GM21619 (cell line): ENCODE measurements at regions not wholly inside any gene's neighbourhood (a gene's known extent, or its start where the extent isn't known, plus 50 kb on each side); places are given as distances from the start of the nearest gene placed in this dataset.
"Not testable (repeated sequence)": the region's sequence is repeated elsewhere in the genome, so short reads cannot be mapped to it uniquely, and the experiment has no call there.

Source experiments
- ATAC-seq: cut with Tn5 transposase; IDR thresholded peaks from one replicate; pipeline ENCODE4 v1.9.1; 2021; ENCODE audit not compliant: unreplicated experiment

DNA sequence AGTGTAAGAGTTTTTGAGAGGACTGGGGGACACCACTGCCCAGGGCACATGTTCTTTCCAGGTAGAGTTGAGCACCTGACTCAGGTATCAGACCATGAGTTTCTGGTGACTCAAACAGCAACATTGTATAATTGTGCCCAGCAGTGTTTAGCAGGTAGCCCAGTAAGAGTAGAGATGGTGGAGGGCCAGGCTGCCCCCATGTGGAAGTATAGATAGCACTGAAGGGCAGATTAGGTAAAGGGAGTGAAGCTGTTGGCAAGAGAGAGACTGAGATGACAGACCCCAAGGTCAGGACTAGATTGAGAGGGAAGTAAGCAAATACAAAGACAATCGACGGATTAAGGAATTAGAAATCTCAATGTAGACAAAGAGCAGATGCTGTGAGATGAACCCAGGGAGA lies 74.6 kb downstream of the TRIM42 start:
- ATAC-seq = no peak

DNA sequence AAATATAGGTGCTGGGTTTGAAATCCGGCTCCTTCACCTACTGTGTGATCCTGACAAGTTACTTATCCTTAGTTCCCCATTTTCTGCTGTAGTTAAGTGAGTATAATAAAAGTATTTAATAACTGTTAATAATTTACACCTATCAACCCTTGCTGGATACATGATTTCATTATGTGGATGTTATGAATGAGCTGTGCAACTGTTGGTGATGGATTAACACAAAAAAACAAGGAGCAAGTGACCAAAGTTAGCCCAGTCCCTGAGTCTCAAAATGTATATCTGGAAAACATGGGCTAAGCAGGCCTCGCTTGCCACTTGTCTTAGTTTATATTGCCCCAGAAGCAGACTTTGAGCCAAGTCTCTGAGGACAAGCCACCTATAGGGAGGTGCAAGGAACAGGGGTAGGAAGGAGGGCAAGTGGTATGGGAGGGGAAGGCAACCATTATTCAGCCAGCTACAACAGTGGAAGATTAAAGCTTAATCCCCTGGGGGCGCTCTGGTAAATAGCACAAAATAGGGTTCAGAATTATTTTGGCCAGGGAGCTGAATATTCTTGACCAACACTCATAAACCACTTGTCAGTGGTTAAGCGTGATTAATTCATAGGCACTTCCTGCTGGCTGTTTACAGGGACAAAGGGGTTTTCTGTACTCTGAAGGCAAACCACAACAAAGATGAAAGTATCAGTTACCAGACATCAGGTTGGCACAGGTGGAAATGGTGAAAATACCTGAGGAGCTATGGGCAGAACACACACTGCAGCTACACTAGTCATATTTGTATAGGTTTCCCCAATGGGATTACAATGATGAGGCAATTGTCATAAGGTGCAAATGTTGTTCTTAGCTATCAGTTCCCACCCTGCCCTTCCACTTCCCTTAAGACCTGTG lies 76.2 kb downstream of the TRIM42 start:
- peak; percentile 70 for ATAC-seq

DNA sequence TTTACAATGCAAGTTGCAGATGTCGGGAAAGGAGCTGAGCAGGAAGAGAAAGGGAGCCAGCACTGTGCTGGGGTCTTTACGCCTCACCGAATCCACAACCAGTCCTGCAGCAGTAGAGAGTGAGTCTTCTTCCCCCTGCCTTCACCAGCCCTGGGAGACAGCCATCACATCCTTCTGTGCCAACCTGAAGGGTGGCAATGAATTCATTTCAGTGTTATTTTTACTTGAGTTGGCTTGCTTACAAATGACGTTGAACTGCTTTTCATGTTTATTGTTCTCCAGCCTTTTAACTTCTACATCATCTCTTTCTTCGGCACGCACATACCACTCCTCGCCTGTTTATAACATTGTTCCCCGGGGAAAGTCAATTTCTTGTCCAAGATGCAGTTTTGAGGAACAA lies 77.1 kb downstream of the TRIM42 start:
- no peak for ATAC-seq

DNA sequence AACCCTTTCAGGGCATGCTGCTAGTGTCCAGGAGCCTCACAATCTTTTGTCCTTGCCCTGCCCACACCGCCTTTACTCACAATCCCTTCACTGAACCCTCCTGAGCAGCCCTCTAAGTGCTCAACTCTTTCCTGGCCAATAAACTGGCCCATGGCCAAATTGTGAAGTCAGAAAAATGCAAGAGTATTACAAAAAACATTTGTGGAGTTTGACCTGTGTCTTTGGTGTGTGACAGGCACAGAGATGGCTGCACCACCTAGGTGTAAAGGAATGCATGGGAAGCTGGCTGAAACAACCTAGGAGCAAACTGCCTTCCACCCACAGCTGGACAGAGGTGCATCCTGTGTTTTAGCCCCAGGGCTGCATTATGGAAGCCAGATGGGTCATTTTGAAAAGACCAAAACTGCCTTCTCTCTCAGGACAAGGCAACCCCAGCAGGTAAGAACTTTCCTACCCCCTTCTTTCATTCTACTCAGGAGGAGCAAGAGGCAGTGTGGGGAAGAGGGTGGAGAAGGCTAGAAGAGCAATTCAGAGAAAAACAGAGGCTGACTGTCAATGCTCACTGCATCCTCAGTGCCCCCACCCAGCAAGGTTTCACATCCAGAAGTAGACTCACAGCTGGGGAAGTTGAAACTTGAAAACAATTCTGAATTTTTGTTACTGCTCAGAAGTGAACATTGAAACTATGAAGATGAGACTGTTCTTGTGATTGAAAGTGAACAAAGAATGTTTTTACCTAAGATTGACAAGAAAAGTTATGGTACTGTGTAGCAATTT lies 78.6 kb downstream of the TRIM42 start:
- peak; percentile 50 for ATAC-seq

DNA sequence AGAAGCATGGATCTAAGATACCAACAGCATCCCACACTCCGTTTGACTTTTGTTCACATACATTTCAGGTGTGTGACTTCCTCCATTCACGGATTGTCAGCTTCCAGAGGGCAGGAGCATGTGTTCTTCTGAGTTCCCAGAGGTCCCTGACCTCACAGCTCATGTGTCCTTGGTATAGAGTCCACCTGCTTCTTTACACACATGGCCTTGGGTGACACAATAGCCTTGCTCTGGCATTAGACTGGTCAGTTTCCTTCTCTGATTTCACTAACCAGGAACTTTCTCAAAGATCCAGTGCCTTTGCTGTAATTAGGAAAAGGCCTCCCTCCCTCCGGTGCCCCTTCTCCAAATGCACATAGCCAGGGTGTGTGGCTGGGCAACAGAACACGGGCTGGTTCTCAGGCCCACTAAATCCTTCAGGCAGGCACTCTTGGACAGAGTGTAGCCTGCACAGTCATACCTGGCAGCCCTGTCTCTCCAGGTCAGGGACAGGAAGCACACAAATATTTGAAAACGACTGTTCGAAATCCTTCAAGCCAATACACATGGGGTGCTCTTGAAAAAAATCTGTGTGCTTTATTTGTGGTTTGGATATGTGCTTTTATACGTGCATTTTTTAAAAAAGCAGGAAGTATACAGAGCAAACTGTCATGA lies 81.1 kb downstream of the TRIM42 start:
- ATAC-seq = no peak

DNA sequence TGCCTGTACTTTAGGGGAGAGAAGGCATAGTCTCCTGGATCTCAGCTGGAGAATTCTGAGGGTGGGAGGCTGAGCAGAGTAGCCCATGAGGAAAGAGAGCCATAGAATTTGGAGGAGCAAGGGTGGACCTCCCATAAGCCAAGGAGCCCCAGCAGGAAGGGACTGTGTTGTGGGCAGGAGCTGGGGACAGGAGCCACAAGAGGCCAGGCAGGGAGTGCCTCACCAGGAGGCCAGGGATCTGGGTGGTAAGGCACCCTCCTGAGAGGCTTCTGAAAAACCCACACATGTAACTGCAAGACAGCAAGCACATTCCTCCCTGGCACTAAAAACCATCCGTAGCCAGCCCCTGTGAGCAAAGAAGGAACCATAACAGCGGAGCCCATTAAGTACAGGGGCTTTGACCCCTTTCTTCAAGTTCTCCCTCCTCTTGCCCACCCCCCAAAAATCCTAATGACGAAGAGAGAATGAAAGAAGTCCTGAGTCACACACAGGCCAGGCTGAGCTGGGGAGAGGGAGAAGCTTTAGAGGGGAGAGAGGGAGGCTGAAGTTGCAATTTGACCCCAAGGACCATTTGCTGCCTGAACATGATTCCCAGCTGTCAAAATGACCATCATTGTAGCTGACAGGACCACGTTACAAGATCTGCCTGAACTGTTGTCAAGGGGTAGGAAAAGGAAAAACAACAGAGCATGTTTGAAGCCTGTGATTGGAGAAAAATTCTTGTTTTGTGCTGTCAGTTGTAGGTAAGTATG lies 82.6 kb downstream of the TRIM42 start:
- ATAC-seq = no peak

DNA sequence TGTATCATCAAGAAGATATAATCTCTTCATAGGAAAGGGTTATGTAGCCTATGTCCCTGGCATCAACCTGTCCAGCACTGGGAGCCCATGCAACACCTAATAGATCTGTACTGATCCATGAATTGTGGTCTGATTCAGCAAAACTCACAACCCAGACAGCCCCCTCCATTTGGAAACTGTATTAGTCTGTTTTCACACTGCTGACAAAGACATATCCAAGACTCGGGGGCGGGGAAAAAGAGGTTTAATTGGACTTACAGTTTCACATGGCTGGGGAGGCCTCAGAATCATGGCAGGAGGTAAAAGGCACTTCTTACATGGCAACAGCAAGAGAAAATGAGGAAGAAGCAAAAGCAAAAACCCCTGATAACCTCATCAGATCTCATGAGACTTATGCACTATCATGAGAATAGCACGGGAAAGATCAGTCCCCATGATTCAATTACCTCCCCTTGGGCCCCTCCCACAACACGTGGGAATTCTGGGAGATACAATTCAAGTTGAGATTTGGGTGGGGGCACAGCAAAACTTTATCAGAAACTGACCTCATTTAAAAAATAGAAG lies 83.3 kb downstream of the TRIM42 start:
- ATAC-seq = no peak

DNA sequence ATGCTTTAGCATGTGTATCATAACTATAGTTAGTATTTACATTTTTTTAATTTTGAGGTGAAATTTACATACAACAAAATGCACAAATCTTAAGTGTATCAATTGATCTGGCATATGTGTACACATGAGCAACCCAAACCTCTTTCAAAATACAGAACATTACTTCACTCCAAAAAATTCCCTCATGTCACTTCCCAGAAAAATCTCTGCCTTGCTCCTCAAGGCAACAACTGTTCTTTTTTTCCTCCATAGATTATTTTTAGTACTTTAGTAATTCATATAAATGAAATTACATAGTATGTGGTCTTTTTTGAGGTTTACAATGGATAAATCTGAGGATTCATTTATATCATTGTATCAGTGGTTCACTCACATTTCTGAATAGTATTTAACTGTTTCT lies 84.9 kb downstream of the TRIM42 start:
- no peak for ATAC-seq

DNA sequence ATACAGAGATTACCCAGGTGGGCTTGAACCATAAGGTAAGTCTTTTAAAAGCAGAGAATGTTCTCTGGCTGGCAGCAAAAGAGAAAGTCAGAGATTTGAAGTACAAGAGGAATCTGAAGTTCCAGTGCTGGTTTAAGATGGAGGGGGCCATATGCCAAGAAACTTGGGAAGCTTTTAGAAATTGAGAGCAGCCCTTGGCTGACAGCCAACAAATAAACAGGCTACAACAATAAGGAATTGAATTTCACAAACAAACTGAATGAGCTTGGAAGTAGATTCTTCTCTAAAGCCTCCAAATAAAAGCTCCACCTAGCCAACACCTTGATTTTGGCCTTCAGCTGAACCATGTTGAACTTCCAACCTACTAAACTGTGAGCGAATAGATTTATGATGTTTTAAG lies 85.7 kb downstream of the TRIM42 start:
- ATAC-seq = no peak

DNA sequence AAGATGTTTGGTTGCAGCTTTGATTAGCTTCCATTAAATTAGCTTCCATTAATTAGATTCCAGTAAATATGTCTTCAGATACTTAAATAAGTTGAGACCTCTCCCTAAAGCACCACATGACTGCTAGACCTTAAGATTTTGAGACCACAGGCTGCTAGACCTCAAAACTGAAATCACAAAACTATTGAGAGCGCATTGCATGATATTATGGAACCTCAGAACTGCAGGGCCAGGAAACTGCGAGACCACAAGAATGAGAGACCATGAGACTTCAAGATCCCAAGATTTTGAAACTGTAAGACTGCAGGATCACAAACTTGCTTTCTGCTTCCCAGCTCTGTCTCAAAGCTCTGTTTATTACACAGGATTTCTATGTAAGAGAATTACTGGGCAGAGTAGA lies 87.4 kb downstream of the TRIM42 start:
- ATAC-seq = no peak

DNA sequence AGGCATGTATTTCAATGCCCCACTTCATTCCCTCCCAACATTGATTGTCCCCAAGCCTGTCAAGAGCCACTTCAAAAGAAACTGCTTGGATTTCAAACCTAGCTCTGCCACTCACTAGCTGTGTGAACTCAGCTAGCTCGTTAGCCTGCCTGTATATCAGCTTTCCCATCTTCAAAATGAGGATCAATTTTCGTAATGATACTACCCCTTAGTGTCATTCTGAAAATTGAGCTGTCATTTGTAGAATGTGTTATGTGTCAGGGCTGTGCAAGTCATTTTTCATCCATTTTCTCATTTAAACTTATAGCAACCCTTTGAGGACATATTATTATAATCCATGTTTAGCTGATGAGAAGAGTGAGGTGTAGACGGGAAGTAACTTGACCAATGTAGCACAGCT lies 88.6 kb downstream of the TRIM42 start:
- ATAC-seq = no peak

DNA sequence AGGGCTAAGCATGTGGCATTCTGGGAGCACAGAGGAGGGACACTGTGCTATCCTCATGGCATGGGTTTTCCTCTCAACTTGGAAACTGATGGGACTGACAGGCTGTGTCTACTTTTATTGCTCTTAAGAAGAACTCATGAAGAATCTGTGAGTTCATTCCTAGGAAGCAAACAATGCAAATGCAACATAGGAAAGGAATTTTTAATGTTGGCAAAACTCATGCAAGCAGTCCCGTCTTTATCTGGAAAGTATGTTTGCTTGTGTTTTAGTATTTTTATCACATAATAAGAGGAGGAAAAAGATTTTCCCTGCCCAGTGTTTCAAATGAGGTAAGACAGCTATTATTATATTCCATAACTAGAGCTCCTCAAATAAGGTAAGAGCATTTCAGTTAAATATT lies 89.7 kb downstream of the TRIM42 start:
- no peak for ATAC-seq

DNA sequence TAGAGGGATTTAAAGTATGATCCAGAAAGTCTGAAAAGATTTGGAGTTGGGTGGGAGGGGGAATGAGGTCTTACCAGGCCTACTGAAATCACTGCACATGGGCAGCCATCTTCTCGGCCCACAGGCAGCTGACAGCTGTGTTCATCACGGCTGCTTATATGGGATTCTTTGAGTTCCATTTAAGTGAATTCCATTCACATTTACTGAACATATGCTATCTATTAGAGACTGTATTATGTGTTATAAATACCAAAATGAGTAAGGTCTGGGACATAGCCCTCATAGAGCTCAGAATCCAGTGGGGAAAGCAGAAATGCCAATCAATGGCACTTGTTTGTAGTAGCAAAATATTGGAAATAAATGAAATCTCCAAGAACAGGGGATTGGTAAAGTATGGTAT lies 91.1 kb downstream of the TRIM42 start:
- no peak for ATAC-seq

DNA sequence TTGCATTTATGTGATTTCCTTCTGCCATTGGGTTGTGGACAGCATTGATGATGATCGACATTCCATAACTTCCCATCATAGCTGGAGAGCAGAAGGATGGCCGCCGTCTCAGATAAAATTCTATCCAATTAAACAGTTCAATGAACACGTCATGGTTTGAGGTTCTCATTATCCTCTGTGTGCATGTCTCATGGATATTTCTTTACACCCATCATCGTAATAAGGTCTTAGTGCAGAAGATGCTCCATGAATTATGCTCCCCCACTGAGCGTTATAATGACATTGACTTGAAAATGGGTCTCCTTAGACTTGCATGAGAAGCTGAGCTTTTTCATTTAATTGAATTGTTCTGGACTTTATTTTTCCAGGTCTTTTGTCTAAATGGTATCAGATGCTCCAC lies 92.1 kb downstream of the TRIM42 start:
- ATAC-seq = no peak

DNA sequence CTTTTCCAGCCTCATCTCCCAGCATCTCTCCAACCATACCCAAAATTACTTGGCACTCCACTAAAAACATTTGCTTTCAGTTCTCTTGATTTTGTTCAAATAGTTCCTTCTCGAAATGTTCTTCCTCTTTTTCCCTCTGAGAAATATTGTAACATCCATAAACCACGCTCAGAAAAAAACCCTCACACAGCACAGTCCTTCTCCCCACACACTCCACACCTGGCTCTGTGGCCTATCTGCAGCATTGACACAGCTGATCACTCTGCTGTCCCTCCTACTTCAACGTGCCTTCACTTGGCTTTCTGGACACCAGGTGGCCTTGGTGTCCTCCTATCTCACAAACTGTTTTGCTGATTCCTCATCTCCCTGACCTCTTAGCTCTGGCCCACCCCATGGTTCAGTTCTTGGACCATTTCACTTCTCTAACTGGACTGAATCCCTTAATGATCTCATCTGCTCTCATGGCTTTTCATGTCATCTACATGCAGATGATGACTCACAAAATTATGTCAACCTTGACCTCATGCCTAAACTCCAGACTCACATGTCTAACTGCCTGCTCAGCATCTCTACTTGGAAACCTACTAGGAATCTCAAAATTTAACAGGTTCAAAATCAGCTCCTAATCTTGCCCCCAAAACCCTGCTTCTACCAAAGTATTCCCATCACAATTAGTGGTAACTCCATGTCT lies 93.3 kb downstream of the TRIM42 start:
- no peak for ATAC-seq

DNA sequence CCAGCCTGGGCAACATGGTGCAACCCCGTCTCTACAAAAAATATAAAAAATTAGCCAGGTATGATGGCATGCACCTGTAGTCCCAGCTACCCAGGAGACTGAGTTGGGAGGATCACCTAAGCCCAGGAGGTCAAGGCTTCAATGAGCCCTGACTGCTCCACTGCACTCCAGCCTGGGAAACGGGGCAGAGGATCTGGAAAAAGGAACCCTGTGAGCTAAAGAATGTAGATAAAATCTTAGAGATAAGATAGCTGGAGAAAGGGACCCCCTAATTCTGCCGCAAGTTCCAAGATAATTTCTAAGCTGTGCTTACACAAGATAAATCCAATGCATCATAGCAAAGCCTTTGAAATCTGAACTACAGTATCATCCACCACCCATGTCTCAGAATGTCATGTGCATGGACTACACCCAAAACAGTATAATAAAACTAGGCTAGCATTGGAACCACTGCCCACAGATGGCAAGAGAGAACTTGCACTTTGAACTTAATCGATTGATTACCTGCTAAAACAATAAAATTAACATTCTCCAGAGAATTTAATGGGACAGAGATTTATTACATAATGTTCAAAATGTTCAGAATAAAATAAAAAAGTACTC lies 99.9 kb downstream of the TRIM42 start:
- ATAC-seq = no peak

DNA sequence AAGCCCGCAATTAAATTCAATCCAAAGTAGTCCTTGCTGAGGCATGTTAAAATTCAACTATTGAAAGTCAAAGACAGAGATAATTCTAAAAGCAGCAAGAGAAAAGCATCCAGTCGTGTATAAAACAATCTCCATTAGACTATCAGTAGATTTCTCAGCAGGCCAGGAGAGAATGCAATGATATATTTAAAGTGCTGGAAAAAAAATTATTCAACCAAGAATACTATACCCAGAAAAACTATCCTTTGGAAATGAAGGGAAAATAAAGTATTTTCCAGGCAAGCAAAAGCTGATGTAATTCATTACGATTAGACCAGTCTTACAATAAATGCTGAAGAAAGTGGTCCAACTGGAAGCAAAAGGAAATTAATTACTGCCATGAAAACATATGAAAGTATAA lies 113.5 kb downstream of the TRIM42 start:
- ATAC-seq = no peak

DNA sequence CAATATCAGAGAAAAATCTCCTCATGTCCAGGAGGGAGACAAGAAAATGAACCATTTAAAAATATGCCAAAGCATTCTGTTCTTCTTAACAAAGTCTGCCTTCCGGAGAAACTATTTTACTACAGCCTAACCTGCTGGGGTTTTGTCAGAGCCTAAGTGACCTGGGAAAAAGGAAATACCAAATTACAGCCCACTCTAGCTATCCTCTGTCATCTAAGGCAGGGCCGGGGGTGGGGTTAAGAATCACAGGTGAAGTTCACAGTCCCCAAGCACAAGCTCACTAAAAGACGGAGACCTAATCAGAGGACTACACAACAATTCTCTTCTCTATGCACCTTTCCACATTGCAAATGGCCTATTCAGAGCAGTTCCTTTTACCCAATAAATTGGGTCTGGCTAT lies 116.6 kb downstream of the TRIM42 start:
- ATAC-seq = no peak

DNA sequence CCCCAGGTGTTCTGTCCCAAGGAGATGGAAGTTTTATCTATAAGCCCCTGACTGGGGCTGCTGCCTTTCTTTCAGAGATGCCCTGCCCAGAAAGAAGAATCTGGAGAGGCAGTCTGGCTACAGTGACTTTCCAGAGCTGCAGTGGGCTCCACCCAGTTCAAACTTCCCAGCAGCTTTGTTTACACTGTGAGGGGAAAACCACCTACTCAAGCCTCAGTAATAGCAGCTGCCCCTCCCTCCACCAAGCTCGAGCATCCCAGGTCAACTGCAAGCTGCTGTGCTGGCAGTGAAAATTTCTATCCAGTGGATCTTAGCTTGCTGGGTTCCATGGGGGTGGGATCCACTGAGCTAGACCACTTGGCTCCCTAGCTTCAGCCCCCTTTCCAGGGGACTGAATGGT lies 125.0 kb downstream of the TRIM42 start:
- not testable (repeated sequence) for ATAC-seq

DNA sequence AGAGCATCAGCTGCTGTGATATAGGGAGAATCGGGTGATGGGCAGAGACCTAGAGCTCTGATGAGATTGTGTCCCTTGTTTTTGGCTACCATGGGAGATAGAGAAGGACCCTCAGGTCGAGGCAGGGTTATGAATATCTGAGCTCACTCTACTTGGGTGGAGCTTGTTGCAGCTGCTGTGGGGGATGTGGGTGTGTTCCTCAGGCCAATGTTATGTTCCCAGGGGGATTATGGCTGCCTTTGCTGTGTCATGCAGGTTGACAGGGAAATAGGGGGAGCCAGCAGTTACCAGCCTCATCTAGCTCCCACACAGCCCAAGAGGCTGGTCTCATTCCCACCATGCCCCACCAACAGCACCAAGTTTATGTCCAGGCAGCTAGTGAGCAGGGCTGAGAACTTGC lies 131.5 kb downstream of the TRIM42 start:
- ATAC-seq = no peak
